GM21786 (cell line): ENCODE measurements at regions not wholly inside any gene's neighbourhood (a gene's known extent, or its start where the extent isn't known, plus 50 kb on each side); places are given as distances from the start of the nearest gene placed in this dataset.
"Not testable (repeated sequence)": the region's sequence is repeated elsewhere in the genome, so short reads cannot be mapped to it uniquely, and the experiment has no call there.

Source experiments
- ATAC-seq: cut with Tn5 transposase; IDR thresholded peaks from one replicate; pipeline ENCODE4 v1.9.1; 2021; ENCODE audit not compliant: unreplicated experiment

DNA sequence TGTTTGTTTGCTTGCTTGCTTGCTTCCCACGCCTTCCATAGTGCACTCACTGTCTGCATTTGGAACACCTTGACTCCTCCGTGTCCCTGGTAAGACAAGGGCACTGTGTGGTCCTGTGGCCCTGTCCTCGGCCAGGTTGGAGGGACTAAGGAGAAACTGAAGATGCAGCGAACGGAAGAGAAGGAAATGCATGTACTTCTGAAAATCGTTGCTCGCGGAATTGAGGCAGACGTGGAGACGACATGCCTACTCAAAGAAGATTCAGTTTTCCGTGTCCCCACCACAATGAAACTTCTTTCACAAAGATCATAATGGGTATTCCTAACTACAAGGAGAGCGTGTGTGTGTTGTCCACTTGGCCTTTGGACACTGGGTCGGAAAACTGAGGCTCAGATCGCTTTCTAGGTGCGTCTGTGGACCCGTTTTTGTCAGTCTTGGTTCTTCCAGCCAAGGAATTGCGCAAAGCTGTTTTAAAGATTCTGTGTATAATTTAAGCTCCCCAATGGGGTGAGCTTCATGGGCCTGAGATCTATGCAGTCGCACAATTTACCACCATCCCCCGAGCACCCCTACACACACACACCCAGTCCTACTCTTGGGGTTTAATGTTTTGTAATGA is 120.4 kb upstream of the ZNF184 start:
- peak; percentile 14 for ATAC-seq

DNA sequence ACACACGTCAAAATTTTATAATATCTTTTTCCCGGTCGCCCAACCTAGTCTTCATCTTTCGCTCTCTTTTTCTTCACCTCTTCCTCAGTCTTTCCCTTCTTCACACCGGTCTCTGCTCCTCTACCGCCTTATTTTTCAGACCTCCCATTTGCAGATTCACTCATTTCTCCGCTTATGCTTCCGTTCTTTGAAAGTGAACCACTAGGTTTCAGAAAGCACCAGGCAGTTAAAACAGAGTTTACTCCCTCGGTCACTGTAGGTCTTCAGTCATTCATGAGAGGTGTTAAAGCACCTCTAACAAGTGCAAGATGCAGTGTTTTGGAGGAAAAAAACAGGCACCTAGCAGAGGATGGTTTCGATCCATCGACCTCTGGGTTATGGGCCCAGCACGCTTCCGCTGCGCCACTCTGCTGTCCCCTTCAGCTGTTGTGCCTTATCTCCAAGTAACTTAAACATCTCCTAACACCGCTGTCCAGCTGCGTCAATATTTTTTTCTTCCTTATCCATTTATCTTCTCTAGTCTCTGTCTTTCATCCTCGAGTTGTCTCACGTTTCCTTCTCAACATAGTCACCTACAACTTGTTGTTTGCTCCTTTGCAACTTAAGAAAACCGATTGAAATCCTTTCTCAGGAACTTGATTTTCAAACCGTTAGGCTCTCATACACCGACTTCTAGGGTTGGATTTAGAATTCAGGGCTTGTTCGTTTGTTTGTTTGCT is 119.7 kb upstream of the ZNF184 start:
- peak; percentile 67 for ATAC-seq

DNA sequence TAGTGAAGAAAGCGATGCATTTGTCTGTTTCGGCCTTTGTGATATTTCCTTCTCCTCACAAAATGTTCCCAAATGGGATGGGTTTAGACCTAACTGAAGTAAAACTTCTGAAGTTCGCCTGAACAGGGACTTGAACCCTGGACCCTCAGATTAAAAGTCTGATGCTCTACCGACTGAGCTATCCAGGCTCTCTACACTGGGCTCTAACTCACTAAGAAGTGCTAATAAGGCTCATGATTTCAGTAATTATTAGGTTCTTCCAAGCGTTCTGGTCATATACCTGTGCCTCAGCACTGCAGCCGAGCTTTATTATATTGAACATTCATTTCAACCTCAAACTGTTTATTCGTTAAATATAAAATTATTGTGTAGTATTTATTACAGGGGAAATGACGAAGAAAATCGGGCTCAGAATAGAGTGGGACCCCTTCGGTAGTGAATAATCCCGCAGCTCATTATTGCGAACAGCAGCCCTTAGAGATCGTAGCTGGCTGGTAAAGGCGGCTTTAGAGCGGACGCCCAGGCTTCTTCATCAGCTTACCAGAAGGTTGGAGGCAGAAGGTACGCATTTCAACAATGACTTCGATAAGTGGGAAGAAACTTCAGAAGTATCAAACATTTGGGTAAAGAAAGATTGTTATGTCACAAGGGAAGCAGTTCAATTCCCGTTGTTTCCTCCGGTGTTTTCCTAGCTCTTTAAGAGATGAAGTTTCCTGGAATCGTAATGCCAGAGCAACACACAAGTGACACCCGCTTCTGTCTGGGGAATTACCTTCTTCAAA is 119.0 kb upstream of the ZNF184 start:
- no peak for ATAC-seq

DNA sequence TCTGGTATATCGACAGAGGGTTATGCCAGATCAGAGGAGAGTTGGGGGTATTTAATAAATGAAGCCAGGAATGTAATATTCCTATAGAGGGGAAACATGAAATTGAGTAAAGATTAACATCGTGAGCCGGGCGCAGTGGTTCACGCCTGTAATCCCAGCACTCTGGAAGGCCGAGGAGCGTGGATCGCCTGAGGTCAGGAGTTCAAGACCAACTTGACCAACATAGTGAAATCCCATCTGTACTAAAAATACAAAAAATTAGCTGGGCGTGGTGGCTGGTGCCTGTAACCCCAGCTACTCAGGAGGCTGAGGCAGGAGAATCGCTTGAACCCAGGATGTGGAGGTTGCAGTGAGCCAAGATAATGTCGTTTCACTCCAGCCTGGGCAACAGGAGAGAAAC is 112.4 kb upstream of the ZNF184 start:
- not testable (repeated sequence) for ATAC-seq

DNA sequence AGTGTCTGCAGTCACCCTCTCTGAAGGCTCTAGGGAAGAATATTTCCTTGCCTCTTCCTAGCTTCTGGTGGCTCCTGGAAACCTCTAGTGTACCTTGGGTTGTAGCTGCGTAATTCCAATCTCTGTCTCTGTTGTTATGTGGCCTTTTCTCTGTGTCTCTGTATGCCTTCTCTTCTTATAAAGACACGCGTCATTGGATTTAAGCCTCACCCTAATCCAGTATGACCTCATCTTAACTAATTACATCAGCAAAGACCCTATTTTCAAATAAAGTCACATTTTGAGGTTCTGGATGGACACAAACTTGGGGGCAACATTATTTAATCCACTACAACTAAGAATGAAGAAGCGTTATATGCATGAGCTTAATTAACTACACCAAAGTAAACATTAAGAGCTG is 111.4 kb upstream of the ZNF184 start:
- ATAC-seq: no peak

DNA sequence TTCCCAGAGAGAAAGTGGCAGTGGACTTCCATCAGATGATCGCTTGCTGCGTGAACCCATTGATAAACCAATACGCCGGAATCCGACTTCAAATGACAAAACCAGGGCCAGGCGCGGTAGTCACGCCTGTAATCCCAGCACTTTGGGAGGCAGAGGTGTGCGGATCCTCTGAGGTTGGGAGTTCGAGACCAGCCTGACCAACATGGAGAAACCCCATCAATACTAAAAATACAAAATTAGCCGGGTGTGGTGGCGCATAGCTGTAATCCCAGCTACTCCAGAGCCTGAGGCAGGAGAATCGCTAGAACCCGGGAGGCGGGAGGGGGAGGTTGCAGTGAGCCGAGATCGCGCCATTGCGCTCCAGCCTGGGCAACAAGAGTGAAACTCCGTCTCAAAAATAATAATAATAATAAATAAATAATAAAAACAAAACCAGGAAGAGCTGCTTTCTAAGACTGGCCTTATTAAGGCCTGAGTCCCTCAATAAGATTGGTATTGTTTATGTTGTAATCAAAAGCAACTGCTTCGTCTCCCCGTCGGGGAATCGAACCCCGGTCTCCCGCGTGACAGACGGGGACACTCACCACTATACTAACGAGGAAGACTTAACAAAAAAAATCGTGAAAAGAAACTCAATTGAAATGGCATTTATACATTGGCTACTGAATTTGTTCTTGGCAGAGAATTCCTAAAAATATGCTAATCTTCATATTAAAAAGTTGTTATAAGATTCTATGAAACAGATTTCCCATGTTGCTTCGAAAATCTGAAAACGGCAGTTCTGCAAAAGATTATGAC is 110.2 kb upstream of the ZNF184 start:
- ATAC-seq: no peak

DNA sequence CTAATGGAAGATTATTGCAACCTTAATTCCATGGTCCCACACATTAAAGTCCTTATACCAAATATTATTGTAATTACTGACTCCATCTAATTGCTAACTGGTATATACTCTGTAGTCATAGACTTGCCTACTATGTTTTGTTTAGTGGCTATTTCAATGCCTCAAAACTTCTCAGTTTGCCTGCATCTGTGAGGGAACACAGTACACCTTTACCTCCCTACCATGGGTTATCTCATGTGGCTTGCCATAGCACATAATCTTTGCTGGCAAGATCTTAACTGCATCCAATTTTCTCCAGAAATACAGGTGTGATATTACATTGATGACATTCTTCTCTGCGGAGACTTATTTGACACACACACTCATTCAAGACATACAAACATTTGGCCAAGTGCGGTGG is 107.1 kb upstream of the ZNF184 start:
- no peak for ATAC-seq

DNA sequence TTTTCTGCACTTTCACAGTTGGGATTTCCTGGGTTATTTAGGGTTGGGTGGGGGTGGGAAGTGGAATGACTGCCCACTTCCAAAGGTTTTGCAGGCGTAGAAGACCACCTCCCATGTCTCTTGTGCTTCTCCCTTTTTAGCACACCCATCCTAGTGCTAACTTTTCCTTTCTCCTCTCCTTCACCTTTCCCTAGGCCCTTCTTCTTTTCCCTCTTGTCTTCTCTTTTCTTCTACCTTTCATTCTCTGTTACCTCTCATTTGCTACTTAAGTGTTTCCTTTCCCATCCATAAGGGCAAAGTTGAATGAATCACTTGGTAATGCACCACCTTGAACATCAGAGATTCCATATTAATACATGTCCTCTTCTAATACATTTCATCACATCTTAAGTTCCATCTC is 105.0 kb upstream of the ZNF184 start:
- no peak for ATAC-seq

DNA sequence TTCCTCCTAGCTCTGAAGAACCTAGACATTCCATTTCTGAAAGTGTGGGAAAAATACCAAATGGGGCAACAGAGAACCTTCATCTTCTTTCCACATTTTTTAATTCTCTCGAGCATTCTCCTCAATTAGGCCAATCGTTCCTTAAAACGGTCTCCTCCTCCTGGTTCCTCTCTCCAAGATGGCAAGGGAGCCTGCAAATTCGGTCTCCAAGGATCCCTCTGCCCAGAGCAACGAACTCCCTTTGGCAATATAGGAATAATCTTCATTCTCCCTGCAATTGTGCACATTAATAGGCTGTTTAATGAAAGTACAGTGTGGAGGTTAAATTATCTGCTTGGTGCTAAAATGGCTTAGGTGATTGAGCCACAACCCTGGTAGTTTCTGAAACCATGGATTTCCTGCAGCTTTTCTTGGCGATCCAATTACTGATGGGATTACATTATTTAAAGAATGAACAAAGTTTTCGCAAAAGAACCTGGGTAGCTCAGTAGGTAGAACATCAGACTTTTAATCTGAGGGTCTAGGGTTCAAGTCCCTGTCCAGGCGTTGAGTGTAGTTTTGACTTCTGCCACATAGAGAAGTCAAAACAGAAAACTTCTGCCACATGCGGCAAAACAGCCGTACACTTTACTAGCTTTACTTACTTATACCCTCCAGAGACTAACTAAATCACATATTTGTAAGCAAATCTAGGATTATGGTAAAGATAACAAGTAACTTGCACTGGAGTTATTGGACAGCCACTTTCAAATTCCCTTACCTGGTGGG is 102.9 kb upstream of the ZNF184 start:
- ATAC-seq: no peak

DNA sequence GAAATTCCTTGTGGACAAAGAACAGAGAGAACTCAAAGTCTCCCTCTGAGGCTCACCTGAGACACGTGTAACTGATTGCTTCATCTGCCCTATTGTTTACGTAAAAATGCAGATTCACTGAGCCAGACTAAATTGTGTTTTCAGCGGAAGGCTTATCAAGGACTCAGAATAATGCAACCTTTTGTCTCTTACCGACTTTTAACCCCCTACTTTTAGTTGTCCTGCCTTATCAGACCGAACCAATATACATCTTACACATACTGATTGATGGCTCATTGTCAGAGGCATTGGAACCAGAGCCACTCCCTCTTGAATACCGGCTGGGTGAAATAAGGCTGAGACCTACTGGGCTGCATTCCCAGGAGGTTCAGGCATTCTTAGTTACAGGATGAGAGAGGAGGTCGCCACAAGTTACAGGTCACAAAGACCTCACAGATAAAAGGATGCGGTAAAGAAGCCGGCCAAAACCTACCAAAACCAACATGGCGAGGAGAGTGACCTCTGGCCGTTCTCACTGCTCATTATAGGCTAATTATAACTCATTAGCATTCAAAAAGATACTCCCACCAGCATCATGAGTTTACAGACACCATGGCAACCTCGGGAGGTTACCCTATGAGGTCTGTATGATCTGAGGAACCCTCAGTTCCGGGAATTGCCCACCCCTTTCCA is 95.5 kb upstream of the ZNF184 start:
- no peak for ATAC-seq

DNA sequence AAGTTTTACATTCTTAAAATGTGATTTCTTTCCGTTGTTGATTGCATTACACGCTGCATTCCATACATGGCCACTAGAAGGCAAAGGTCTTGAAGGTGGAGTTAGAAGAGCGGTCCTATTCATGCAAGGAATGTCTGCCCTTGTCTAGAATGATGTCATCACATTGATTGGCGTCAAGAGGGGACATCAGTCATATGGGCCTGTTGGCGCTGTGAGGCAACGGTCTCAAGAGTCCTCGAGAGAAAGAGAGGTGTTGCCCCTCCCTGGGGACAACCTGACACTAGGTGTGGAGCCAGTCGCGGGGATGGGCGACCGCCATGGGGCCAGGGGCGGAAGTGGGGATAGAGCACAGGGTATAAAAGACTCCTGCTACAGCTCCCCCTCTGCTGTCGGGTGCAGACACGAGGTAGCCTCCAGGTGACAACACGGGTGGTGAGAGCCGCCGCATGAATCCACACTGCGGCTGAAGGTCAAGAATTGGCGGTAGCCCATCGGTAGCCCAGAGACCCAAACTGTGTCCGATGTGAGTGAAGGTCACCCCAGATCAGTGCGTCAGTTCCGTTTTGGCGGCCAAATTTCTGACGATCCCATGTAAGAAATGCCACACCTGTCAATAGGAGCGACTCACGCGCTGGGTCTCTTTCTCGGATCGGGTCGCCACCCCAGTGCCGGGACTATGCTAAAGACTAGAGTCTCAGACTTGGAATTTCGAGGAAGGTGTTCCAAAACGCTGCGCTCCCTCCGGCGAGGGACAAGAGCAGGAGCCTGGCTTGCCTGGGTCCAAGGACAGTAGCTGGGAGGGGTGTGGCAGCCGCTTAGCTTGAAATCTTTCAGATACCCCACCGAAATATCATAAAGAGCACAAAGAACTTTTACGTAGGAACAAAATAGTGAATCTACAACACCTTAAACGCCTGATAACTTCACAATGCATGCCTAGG is 93.2 kb upstream of the ZNF184 start:
- no peak for ATAC-seq

DNA sequence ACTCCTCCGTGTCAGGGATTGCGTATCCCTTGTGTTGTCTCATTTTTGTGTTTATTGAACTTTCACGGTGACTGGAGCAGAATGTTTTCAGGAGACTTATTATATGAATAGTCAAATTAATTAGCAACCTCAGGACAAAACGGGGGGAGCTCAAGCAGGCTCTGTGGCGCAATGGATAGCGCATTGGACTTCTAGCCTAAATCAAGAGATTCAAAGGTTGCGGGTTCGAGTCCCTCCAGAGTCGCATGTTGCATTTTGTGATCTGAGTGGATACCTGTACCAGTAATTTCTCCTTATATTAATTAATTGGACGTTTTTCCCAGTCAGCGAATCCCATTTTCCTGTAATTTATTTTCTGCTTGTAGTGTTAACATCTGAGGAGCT is 89.1 kb upstream of the ZNF184 start:
- no peak for ATAC-seq

DNA sequence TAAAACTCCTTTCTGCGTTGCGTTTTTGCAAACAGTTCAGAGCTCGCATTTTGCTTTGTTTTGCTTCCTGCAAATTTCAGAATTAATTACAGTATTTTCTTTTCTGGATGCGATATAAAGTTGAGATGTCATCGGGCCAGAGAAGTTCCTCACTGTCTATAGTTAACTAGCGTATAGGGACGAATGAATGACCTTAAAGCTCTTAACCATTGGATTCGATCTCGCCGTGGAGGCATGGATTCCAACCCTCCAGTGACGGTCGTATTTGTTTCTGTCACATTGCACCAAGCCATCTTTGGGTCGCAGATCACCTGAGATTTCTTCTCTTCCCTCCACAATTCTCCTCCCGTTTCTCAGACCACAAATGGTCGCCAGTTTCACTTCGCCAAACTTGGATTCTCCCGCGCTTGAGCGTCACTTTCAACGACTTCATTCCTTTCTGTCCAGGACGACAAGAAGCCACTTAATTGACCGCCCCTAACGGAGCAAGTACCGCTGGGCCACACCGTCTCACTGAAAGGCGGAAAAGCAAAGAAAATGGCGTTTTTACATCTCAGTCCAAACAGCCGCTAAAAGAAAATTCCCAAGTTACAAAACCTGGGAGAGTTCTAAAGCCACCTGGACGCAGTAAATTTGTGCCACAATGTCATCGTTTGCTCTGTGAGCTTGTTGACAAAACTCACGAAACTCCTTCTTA is 85.3 kb upstream of the ZNF184 start:
- ATAC-seq: no peak

DNA sequence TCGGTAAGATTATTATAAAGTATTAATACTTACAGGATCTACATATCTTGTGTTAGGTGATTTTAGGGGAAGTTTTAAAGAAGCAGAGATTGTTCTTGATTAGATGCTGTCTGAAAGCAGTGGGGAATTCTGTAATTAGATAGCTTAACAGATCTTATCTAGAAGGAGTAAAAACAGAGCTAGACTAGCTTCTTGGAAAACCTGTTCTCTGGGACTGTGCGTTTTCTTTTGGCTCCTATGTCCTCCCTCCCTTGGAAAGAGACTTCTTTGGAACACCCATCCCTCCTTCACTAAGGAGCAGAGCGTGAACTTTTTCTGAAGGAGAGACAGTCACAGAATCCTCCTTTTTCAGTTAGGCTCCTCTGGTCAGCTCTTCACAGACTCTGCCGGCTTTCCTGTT is 83.5 kb upstream of the ZNF184 start:
- no peak for ATAC-seq

DNA sequence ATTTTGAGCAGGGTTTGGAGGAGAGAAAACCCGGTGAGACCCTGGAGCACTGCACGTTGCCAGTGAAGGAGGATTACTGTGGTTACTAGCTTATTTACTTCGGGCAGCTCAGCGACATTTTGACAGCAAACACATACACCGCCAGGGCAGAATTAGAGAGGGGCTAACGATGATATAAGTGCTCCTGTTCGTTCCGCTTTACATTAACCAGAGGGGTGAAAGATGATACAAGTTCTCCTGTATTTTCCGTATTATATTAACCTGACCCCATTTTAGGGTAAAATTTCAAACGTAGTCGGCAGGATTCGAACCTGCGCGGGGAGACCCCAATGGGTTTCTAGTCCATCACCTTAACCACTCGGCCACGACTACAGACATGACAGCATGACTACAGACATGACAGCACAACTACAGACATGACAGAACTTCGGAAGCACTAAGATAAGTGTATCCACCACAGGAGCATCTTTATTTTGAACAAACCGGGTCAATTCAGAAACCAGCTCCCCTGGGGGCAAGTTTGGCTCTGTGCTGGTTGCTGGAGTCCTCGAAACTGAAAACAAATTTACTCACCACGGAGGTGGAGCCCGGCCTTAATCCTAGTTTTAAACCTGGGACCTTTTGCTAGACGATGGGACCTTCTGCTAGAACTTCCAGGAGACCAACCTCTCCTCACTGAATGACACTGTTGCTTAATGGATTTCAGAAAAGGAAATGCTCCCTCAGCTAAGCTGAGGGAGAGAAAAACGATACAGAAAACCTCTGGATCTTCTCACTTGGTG is 80.4 kb upstream of the ZNF184 start:
- peak; percentile 73 for ATAC-seq

DNA sequence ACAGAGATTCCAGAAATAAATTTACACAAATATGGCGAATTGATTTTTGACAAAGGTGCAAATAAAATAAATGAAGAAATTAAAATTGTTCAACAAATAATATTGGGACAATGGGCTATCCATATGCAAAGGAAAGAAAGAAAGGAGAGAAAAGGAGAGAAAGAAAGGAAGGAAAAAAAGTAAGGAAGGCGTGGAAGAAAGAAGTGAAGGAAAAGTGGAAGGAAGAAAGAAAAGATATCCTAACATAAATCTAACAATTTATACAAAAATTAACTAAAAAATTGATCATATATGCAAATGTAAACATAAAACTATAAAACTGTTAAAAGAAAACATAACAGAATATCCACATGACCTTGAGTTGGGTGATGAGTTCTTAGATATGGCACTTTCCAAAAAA is 78.7 kb upstream of the ZNF184 start:
- ATAC-seq: no peak

DNA sequence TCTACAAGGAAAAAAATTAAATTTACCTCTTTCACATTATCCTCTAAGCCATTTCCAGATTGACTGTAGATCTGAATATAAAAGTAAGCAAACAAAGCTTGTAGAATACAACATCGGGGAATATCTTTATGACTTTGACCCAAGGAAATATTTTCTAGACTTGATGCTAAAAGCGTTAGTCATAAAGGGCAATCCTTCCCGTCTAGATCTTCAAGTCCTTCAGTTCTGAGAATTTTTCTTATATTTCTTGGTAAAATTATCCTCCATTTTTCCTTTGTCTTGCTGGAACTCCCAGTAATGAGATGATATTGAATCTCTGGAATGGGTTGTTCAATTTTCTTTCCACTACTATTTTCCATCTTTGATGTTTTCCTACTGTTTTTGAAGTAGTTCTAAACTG is 77.8 kb upstream of the ZNF184 start:
- ATAC-seq: no peak

DNA sequence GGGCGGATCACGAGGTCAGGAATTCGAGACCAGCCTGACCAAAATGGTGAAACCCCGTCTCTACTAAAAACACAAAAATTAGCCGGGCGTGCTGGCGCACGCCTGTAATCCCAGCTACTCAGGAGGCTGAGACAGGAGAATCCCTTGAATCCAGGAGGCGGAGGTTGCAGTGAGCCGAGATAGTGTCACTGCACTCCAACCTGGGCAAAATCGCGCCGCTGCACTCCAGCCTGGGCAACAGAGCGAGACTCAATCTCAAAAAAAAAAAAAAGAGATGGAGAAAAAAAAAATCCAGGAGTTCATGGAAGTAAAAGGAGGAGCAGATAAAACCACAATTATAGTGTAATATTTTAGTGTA is 76.3 kb upstream of the ZNF184 start:
- ATAC-seq: not testable (repeated sequence)
